Hepatocyte (in vitro differentiated cells): ENCODE measurements at regions not wholly inside any gene's neighbourhood (a gene's known extent, or its start where the extent isn't known, plus 50 kb on each side); places are given as distances from the start of the nearest gene placed in this dataset.

Experiments used
- EZH2phosphoT487 ChIP-seq: fragments of 200-600 bp; sonication (generic); IDR thresholded peaks from one replicate; pipeline ENCODE4 v1.6.1; 2018; ENCODE audit warnings: antibody characterized with exemption, mild to moderate bottlenecking, low read depth, moderate library complexity; ENCODE audit not compliant: unreplicated experiment, severe bottlenecking
- TF ChIP-seq, protein P1 (sequence below): fragments of 200-600 bp; sonication (generic); IDR thresholded peaks from 2 replicates; pipeline ENCODE4 v1.5.1; 2016; ENCODE audit warnings: antibody characterized with exemption, mild to moderate bottlenecking; ENCODE audit not compliant: poor library complexity

DNA sequence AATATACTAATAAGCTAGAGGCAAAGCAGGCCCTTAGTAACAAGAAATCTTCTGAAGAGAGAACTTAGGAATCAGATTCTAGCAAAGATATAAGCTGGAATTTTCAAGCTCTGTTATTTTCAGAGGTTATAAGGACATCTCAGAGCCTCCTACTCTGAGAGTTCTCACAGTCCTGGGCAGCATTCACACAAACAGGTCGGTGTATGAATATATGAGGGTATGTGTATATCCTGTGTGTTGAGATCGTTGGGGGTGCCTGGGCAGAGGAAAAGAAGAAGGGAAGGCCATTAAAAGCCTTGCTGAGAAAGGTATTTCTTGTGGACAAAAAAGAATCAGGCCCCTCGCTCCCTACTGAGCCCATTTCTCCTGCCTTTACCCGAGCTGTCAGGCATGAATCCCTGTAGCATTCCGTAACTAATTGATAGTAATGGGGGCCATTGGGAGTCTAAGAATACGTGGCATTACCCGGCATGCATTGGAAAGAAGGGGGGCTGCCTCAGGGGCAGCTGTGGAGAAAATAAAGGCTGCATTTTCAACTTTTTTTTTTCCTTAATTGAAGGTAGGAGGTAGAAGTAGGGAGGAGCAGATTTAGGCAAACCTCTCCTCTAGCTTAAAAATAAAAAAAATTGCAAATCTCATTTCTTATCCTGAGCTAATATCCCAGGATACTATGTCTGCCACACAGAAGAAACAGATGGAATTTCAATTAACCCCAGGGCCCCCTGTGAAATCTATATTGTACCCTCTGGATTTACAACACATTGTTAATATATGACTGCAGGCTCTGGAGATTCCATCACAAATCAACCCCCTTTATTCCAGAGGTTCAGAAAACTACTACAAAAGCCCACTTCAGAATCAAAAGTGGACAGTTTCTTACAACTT lies 103.8 kb downstream of the GTPBP8 start:
- TF ChIP-seq, protein P1, sequence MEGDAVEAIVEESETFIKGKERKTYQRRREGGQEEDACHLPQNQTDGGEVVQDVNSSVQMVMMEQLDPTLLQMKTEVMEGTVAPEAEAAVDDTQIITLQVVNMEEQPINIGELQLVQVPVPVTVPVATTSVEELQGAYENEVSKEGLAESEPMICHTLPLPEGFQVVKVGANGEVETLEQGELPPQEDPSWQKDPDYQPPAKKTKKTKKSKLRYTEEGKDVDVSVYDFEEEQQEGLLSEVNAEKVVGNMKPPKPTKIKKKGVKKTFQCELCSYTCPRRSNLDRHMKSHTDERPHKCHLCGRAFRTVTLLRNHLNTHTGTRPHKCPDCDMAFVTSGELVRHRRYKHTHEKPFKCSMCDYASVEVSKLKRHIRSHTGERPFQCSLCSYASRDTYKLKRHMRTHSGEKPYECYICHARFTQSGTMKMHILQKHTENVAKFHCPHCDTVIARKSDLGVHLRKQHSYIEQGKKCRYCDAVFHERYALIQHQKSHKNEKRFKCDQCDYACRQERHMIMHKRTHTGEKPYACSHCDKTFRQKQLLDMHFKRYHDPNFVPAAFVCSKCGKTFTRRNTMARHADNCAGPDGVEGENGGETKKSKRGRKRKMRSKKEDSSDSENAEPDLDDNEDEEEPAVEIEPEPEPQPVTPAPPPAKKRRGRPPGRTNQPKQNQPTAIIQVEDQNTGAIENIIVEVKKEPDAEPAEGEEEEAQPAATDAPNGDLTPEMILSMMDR, result no peak
- no peak for TF ChIP-seq EZH2phosphoT487
